KBM-7 (cell line): ENCODE measurements at regions not wholly inside any gene's neighbourhood (a gene's known extent, or its start where the extent isn't known, plus 50 kb on each side); places are given as distances from the start of the nearest gene placed in this dataset.
"Not testable (repeated sequence)": the region's sequence is repeated elsewhere in the genome, so short reads cannot be mapped to it uniquely, and the experiment has no call there.

Experiments
- DNase-seq: peaks from one replicate; pipeline ENCODE4 v3.0.0-alpha.2; 2015
- in situ Hi-C: fragments of 300-500 bp; cut with MboI; formaldehyde crosslinking; loops from 2 replicates; pipeline ENCODE4 v1.14.3; 2020; ENCODE audit warnings: low sequenced_read_pairs, low pct_unique_long_range_greater_than_20kb, mixed read lengths

DNA sequence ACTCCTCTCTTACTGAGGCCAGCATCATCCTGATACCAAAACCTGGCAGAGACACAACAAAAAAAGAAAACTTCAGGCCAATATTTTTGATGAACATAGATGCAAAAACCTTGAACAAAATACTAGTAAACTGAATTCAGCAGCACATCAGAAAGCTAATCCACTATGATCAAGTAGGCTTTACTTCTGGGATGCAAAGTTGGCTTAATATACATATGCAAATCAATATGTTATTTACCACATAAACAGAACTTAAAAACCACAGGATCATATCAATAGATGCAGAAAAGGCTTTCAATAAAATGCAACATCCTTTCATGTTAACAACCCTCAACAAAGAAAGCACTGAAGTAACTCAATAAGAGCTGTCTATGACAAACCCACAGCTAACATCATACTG, 414.5 kb upstream of the MCTP2 start:
- no peak for DNase-seq
- in situ Hi-C loops: no loop called here

DNA sequence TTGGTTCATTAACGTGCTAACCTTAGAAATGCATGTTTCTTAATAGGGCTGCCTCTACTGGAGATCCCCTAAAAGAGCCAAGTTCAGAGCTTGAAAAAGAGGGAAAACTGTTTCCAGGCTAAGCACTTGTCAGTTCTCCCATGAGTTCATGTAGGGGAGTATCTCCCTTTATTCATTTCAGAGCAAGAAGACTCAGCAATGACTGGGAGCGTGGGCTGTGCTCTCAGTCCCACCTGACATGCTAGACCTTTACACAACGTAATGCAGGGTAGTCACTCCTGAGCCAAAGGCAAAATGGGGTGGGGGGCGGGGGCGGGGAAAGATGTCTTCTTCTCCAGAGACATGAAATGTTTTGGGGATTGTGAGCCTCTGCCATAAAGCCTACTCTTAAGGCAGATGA, 420.1 kb upstream of the MCTP2 start:
- no peak for DNase-seq
- in situ Hi-C loops: no loop called here

DNA sequence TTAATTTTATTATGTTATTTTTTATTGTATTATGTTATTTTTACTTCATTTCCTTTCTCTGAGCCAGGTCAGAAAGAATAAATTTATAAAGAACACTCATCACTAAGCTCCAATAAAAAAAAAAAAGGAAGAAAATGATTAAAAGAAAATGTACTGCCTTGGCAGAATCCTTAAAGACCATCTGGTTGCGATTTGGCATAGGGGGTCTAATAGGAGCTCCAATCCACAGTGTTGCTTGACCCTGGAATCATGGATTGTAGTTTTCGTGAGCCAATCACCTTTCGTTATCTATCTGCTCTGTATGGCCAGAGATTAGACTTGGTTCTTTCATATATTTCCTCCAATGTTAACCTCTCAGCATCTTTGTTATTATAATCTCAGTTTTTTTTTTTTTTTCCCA, 421.8 kb upstream of the MCTP2 start:
- in situ Hi-C loops: no loop called here
- DNase-seq: no peak

DNA sequence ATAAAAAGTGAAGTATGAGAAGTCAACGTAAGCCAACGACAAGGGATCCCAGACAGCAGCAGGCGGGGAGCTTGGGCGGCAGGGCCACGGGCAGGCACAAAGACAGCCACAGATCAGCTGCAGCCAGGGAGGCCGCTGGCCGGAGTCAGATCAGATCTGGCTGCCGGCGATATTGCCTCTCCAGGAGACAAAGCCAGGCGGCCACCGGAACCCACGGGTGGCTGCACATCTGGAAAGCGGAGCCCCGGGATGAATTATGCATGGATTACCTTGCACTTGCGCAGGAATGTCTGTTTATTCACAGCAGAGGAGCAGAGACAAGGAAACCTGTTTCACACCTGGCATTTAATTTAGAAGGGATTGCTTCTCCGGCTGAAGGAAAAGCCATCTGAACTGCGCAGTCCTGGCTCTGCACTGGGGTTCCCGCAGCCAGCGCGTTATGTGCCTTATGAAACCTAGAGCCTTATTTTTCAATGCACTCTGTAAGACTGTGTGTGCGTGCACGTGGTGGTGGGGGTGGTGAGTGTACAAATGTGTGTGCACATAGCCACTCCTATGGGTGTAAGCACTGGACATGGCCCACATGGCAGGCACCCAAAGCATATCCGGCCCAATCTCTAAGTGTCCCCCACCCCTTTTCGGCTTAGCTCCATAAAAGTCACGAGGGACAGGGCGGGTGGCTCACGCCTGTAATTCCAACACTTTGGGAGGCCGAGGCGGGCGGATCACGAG, 427.8 kb upstream of the MCTP2 start:
- in situ Hi-C loops: no loop called here
- DNase-seq: no peak

DNA sequence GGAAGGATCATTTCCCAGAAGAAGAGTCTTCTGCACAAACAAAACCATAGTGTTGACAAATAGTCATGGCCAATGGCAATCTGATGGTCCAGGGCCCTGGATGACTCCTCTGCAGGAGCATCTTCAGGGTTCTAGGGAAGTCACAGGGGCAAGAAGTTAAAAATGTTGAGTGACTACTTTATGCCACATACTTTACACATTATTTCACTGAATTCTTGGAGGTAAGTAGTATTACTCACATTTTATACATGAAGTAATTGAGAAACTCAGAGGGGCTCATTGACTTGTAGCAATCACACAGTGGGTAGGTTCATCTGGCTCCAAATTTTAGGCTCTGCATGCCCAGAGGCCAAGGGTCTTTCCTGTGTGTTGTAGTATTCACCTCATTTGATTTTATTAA, 430.2 kb upstream of the MCTP2 start:
- no peak for DNase-seq
- in situ Hi-C loops: no loop called here

DNA sequence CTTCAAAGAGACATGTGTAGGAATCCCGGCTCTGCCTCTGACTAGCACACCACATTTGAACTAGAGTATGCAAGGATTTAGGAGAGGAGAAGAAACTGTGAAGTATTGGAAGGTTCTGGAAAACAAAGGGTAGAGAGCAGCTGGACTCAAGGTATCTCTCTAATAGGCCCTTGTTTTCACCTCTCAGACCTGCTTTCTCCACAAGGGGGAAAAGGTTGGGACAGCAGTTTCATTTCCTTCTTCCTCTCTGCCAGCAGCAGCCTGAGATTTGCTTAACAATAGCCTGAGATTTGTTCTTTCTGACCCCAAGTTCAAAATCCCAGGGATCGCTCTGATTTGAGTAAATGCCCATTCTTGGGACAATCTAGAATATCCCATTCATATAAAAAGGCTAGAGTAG, 430.6 kb upstream of the MCTP2 start:
- in situ Hi-C loops: no loop called here
- DNase-seq: no peak

DNA sequence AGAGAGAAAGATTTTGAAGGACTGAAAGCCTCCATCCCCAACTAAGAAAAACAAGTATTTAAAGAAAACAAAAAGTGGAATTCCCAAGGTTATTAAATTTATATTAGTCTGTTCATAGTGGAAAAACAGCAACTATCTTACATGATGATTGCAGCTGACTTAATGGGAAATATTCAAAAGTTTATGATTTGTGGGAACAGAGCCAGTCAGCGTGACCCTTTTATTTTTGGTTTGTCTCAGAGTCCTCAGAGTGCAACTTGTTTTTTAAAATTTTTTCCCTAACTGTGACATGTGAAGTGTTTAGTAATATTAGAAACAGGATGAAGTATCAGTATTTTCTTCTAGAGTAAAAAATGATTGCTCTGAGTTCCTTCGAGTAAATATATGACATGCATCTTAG, 441.9 kb upstream of the MCTP2 start:
- DNase-seq: no peak
- in situ Hi-C loops: no loop called here

DNA sequence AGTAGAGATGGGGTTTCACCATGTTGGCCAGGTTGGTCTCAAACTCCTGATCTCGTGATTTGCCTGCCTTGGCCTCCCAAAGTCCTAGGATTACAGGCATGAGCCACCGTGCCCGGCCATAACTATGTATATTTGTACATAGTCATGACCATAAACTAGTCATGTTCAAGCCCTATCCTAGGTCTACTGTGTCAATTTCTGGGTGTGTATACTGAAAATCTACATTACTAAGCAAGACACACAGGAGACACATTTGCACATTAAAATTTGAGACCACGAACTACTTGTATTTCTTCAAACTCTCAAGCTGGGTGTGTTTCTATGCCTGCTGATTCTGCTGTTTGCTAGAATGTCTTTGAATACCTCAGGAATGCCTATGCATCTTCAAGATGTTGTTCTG, 451.3 kb upstream of the MCTP2 start:
- in situ Hi-C loops: no loop called here
- DNase-seq: no peak

DNA sequence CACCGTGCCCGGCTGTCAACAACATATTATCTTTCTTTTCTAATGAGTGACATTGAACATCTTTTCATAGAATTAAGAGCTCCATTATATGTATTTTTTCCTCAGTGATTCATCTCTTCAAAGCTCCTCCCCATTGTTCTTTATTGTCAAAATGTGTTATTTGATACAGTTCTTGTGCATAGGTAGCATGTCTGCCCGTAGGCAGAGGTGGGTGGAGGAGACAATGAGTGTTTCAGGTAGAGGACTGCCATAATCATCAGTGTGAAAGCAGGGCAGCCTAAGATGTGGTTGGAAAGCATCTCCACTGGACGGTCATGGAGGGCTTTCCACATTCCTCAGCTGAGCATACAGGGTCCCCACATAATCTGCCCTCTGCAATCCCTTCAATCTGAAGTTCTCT, 452.0 kb upstream of the MCTP2 start:
- DNase-seq: no peak
- in situ Hi-C loops: no loop called here

DNA sequence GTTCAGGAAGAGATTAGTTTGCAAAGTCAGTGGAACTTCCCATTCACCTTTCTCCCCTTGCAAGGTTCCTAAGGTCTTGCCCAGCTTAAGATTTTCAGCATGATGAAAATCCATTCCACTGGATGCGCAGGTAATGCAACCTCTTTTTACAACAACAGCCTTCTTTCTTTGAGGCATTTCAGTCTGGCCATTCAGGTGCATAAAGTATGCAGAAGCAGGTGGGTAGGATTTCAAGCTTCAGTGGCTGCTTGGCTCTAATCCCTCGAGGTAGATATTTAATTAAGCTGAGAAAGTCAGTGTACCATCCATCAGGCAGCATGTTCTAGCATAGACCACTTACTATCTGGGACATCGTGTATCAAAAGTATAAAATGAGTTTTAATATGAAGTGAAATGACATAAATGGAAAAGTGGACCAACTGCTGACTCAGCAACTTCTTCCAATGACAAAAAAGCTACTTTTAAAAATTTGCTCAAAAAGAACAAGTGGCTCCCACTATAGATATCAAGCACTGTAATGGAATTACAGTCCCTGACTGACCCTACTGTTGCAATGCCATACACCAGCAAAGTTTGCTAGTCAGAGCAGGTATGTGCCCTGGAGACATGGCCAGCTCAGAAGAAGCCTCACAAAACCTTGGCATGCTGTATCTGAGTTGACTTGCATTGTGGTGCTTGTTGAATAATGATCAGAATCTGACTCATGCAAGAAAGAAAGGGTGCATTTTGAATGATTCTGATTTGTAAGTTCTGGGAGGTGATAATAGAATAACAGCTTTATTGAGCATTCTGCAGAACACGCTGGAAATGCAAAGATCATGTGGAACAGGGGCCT, 459.9 kb upstream of the MCTP2 start:
- in situ Hi-C loops: no loop called here
- no peak for DNase-seq

DNA sequence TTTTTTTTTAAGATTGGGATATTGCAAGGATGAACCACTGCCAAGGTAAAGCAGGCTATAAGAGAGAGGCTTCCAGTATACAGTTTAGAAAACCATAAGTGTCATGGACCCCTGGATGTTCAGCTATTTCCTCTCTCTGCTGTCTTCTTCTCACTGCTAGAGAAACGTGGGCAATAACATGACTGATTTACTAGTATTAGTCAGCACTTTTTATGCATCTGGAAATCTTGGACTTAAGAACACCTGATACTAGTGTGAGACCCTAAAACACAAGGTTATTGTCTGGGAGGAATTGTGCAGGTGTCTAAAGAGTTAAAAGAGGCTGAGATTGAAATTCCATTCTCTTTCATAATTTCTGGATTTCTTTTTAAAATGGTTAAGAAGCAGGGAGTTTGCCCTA, 460.6 kb upstream of the MCTP2 start:
- no peak for DNase-seq
- in situ Hi-C loops: no loop called here

DNA sequence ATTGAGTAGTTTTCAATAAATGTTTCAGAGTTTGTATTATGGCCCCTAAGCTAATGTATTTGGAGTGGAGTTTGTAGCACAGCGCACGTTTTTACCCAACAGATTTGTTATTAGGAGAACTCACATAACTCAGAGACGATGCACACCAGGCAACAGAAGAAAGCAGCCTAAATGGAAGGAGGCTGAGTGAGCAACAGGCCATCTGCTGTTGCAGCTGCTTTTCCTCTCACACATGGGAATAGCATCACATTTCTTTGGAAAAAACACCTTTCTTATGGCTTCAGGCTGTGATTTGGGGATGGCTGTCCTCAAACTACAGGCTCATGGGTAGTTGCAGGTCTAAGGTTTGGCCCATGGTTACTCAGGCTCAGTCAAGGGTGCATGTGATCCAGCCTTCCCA, 469.3 kb upstream of the MCTP2 start:
- no peak for DNase-seq
- in situ Hi-C loops: no loop called here

DNA sequence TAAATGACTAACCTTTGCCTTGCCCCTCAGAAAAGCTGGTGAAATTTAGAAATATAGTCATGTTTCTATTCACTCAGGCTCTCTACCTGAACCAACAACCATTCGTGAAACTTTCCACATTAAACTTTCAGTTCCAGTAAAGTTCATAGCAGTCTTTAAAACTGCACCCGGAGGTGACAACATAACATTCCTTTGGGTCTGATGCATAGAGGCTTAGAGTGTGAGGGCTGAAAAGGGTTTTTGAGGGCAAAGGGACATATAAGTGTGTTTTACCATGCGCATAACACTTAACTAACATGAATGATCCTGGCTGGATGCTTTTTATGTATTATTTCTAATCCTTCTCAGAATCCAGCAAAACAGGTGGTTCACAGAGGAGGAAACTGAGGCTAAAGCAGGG, 471.7 kb upstream of the MCTP2 start:
- in situ Hi-C loops: no loop called here
- DNase-seq: no peak

DNA sequence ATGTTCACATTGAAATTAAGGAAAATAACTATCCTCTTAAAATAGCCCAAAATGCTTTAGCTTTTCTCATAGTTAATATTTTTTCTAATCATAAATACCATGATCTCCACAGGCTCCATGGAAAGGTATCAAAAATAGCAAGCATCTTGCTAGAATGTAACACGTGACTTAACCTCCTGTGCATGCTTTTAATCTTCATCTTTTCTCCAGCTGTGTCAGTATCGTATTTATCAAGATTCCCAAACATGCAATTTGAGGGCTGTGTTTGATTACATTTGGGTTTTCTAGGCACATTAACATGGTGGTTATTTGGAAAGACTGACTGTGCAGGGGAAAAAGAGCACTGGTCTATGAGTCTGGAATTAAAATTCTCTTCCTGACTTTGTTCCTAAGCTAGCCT, 472.5 kb upstream of the MCTP2 start:
- in situ Hi-C loops: no loop called here
- no peak for DNase-seq

DNA sequence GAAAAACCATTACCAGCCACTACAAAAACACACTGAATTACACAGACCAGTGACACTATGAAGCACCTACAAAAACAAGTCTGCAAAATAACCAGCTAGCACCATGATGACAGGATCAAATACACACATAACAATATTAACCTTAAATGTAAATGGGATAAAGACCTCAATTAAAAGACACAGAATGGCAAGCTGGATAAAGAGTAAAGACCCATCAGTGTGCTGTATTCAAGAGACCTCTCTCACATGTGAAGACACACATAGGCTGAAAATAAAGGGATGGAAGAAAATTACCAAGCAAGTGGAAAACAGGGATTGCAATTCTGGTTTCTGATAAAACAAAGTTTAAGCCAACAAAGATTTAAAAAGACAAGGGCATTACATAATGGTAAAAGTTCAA, 482.7 kb upstream of the MCTP2 start:
- no peak for DNase-seq
- in situ Hi-C loops: no loop called here

DNA sequence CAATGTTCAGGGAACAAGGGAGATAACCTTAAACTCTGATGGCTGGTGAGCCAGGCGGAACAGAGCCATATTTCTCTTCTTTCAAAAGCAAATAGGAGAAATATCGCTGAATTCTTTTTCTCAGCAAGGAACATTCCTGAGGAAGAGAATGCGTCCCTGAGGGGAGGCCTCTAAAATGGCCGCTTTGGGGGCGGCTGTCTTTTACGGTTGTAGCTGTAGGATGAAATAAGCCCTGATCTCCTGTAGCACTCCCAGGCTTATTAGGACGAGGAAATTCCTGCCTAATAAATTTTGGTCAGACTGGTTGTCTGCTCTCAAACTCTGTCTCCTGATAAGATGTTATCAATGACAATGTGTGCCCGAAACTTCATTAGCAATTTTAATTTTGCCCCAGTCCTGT, 496.4 kb upstream of the MCTP2 start:
- in situ Hi-C loops, DNase-seq: not testable (repeated sequence)

DNA sequence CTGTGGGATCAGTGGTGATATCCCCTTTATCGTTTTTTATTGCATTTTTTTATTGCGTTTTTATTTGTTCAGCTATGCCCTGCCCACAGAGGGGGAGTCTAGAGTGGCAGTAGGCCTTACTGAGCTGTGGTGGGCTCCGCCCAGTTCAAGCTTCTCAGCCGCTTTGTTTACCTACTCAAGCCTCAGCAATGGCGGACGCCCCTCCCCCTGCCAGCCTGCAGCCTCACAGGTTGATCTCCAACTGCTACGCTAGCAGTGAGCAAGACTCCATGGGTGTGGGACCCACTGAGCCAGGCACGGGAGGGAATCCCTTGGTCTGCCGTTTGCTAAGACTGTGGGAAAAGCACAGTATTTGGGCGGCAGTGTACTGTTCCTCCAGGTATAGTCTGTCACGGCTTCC, 500.6 kb upstream of the MCTP2 start:
- in situ Hi-C loops: no loop called here
- no peak for DNase-seq

DNA sequence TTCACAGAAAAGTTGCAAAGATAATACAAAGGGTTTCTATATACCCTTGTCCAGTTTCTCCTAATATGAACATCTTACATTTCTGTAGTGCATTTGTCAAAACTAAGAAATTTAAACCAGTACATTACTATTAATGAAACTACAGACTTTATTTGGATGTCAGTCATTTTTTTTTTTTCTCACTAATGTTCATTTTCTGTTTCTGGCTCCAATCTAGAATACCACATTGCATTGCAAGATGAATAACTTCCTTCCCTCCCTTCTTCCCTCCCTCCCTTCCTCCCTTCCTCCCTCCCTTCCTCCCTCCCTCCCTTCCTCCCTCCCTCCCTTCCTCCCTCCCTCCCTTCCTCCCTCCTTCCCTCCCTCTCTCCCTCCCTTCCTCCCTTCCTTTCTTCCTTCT, 509.2 kb upstream of the MCTP2 start:
- in situ Hi-C loops: no loop called here
- no peak for DNase-seq

DNA sequence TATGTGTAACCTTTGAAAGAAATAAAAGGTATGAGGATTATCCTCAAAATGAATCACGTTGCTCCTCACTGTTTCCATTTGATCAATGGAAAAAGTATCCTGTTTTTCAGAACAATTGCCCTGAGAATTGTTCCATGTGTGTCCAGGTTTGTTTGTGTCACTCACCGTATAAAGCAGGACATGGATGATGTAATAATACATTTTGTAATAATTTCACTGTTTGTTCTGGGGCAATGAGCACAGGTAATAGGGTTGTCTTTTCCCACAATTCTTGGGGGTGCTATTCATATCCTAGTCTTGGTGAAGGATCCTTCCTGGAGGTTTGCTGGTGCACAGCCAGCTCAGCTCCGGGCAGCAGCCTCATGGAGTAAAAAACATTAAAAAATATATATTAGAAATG, 510.8 kb upstream of the MCTP2 start:
- in situ Hi-C loops: no loop called here
- no peak for DNase-seq

DNA sequence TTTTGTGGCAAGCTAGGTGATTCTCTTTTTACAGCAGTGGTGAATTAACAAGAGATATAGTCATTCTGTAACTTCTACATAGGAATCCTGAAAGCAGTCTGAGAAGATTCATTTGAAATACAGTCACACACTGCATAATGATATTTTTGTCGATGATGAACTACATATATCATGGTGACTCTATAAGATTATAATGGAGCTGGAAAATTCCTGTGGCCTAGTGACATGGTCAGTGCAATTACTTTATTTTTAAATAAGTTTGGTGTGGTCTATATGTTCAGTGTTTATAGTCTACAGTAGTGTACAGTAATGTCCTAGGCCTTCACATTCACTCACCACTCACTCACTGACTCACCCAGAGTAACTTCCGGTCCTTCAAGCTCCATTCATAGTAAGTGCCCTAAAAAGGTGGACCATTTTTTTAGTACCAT, 511.4 kb upstream of the MCTP2 start:
- in situ Hi-C loops: no loop called here
- DNase-seq: no peak
